ENCODE measurements at regions not wholly inside any gene's neighbourhood (a gene's known extent, or its start where the extent isn't known, plus 50 kb on each side); places are given as distances from the start of the nearest gene placed in this dataset.
"Not testable (repeated sequence)": the region's sequence is repeated elsewhere in the genome, so short reads cannot be mapped to it uniquely, and the experiment has no call there.

DNA sequence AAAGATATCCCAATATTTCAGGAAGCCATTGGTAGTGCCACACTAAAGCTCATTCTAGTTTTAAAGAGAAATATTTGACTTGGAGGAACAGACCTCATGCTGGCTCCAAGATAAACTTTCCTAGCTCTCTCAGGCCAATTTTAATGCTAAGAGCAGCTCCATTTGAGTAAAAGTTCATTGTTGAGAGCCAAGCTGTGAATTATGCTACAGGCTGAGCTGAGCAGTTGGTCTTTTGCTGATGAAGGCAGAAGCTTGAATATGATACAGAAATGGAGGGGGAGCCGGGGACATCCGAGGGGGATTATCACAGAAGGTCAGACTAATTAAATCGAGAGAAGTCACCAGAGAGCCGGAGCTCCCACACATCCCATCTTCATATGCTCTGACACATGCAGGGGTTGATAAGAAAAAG, 175.7 kb upstream of the AUTS2 start:
- Histone ChIP-seq H3K27ac (ENCODE audit: low read length) (no peak overlapping the region), H3K4me3 (ENCODE audit: low read length) (no peak overlapping the region), H3K27me3 (ENCODE audit: control insufficient read depth, insufficient read depth, low read length) (no peaks in the 10 kb centered on the region), H3K9ac (ENCODE audit: low read length) (no peak overlapping the region), H3K4me1 (ENCODE audit: control insufficient read depth, low read depth, low read length) (no peaks in the 10 kb centered on the region), H3K9me3 (ENCODE audit: control insufficient read depth, low read depth, low read length) (no peaks in the 10 kb centered on the region), H3K36me3 (ENCODE audit: control insufficient read depth, low read depth, low read length) (no peaks in the 10 kb centered on the region)

- peaks cover 10% of the 10 kb centered on the region for H3K4me1 ChIP-seq (ENCODE audit: control insufficient read depth, low read depth, low read length)
- H3K9ac ChIP-seq (ENCODE audit: low read length): no peak overlapping the region
- no peak overlapping the region for H3K27ac ChIP-seq (ENCODE audit: low read length)
- H3K4me3 ChIP-seq (ENCODE audit: low read length): no peak overlapping the region
- peaks cover 19% of the 10 kb centered on the region for H3K27me3 ChIP-seq (ENCODE audit: control insufficient read depth, insufficient read depth, low read length)
- H3K36me3 ChIP-seq (ENCODE audit: control insufficient read depth, low read depth, low read length): no peaks in the 10 kb centered on the region
- no peaks in the 10 kb centered on the region for H3K9me3 ChIP-seq (ENCODE audit: control insufficient read depth, low read depth, low read length)
These were observed 171.6 kb upstream of the AUTS2 start for GRCh38 chr7:69426705-69427104.

DNA sequence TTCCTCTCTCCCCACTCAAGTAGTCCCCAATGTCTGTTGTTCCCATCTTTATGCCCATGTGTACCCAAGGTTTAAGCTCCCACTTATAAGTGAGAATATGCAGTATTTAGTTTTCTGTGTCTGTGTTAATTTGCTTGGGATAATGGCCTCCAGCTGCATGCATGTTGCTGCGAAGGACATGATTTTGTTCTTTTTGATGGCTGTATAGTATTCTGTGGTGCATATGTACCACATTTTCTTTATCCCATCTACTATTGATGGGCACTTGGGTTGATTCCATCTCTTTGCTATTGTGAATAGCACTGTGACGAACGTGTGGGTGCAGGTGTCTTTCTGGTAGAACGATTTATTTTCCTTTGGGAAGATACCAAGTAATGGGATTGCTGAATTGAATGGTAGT, 170.2 kb upstream of the AUTS2 start:
- Histone ChIP-seq H3K27me3 (ENCODE audit: control insufficient read depth, insufficient read depth, low read length) (peaks cover 19% of the 10 kb centered on the region), H3K36me3 (ENCODE audit: control insufficient read depth, low read depth, low read length) (no peaks in the 10 kb centered on the region), H3K9ac (ENCODE audit: low read length) (no peak overlapping the region), H3K27ac (ENCODE audit: low read length) (no peak overlapping the region), H3K9me3 (ENCODE audit: control insufficient read depth, low read depth, low read length) (no peaks in the 10 kb centered on the region), H3K4me1 (ENCODE audit: control insufficient read depth, low read depth, low read length) (peaks cover 10% of the 10 kb centered on the region), H3K4me3 (ENCODE audit: low read length) (no peak overlapping the region)

DNA sequence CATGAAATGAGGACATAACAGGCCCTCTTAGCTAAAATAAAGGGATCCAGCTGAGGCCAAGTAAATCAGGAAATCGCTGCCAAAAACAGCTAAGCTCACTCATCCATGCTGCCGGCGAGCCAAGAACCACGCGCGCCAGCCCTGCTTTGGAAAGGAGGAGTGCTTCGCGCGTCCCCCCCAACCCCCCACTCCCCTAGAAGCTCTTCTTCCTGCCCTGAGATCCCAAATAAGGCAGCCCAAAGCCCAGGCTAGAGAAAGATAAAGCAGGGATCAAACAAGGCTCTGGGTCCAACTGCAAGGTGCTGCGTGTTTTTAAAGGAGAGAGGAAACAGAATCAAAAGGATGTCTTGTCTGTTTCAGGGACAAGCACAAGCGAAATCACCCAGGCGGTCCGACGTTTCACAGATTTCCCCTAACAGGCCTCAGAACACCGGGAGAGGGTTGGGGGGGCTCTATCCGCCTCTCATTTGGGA, 168.3 kb upstream of the AUTS2 start:
- peaks cover 10% of the 10 kb centered on the region for H3K4me1 ChIP-seq (ENCODE audit: control insufficient read depth, low read depth, low read length)
- peaks cover 19% of the 10 kb centered on the region for H3K27me3 ChIP-seq (ENCODE audit: control insufficient read depth, insufficient read depth, low read length)
- H3K9ac ChIP-seq (ENCODE audit: low read length): no peak overlapping the region
- no peak overlapping the region for H3K4me3 ChIP-seq (ENCODE audit: low read length)
- H3K27ac ChIP-seq (ENCODE audit: low read length): no peak overlapping the region
- H3K9me3 ChIP-seq (ENCODE audit: control insufficient read depth, low read depth, low read length): no peaks in the 10 kb centered on the region
- no peaks in the 10 kb centered on the region for H3K36me3 ChIP-seq (ENCODE audit: control insufficient read depth, low read depth, low read length)

DNA sequence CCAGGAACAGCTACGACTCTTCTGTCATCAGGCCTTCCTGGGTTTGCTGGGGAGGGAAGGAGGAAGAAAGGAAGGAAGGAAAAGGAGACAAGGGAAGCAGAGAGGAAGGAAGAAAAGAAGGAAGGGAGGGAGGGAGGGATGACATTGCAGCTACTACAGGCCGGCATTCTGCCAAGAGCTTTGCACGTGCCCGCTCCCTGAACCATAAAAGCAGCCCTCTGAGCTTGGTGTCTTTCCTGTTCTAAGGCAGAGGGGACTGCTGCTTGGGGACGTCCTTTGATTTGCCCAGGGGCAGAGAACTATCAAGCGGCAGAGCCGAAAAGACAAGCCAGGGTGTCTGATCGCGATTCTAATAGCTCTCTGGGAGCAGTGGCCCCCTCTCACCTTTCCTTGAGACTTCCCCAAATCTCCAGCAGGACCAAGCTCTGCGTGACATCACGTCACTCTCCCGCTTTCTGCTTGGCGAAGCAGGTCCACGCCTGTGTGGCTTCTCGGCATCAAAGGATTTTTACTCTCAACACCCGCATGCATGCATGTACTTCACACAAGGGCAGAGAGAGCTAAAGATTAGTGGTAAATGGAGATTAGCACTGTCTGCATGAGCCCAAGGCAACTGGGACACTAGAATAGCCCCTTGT, 167.8 kb upstream of the AUTS2 start:
- H3K9me3 ChIP-seq (ENCODE audit: control insufficient read depth, low read depth, low read length): no peaks in the 10 kb centered on the region
- H3K4me3 ChIP-seq (ENCODE audit: low read length): no peak overlapping the region
- no peaks in the 10 kb centered on the region for H3K36me3 ChIP-seq (ENCODE audit: control insufficient read depth, low read depth, low read length)
- peaks cover 10% of the 10 kb centered on the region for H3K4me1 ChIP-seq (ENCODE audit: control insufficient read depth, low read depth, low read length)
- H3K27ac ChIP-seq (ENCODE audit: low read length): no peak overlapping the region
- peaks cover 19% of the 10 kb centered on the region for H3K27me3 ChIP-seq (ENCODE audit: control insufficient read depth, insufficient read depth, low read length)
- no peak overlapping the region for H3K9ac ChIP-seq (ENCODE audit: low read length)

DNA sequence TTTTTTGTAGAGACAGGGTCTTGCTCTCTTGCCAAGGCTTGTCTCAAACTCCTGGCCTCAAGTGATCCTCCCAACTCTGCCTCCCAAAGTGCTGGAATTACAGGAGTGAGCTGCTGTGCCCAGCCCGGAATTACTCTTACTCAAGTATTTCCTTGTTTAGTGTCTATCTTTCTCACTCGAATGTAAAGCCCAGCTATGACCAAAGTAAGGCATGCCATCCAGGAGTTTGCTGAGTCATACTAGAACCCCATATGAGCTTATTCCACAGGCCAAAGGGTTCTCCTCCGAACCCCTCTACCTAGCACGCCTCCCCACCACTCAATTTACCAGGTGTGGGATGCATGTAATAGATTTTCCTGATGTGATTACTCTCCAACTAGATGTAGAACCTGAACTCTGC, 166.6 kb upstream of the AUTS2 start:
- Histone ChIP-seq H3K27me3 (ENCODE audit: control insufficient read depth, insufficient read depth, low read length) (peaks cover 19% of the 10 kb centered on the region), H3K4me1 (ENCODE audit: control insufficient read depth, low read depth, low read length) (peaks cover 10% of the 10 kb centered on the region), H3K9ac (ENCODE audit: low read length) (no peak overlapping the region), H3K36me3 (ENCODE audit: control insufficient read depth, low read depth, low read length) (no peaks in the 10 kb centered on the region), H3K9me3 (ENCODE audit: control insufficient read depth, low read depth, low read length) (no peaks in the 10 kb centered on the region), H3K4me3 (ENCODE audit: low read length) (no peak overlapping the region), H3K27ac (ENCODE audit: low read length) (no peak overlapping the region)

DNA sequence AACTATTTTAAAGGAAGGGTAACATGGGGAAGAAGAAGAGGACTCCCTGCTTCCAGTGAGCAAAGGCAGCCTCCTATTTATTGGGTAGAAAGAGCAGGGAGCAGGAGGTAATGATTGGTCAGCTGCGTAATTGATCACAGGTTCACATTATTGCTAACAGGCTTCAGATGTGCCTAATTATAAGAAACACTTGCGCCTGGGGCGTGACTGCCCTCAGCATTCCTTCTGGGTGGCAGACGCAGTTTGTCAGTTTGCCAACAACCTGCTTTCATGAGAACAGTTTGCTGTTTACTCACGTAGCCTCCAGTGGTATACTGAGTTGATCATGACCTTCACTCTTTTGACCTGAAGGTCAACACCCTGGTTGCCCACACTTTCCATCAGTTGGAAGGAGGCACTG, 166.0 kb upstream of the AUTS2 start:
- H3K9ac ChIP-seq (ENCODE audit: low read length); H3K36me3 ChIP-seq (ENCODE audit: control insufficient read depth, low read depth, low read length); H3K4me1 ChIP-seq (ENCODE audit: control insufficient read depth, low read depth, low read length); H3K27ac ChIP-seq (ENCODE audit: low read length); H3K4me3 ChIP-seq (ENCODE audit: low read length); H3K9me3 ChIP-seq (ENCODE audit: control insufficient read depth, low read depth, low read length): not testable (repeated sequence)
- H3K27me3 ChIP-seq (ENCODE audit: control insufficient read depth, insufficient read depth, low read length): peaks cover 19% of the 10 kb centered on the region

- no peak overlapping the region for H3K9ac ChIP-seq (ENCODE audit: low read length)
- no peak overlapping the region for H3K27ac ChIP-seq (ENCODE audit: low read length)
- H3K36me3 ChIP-seq (ENCODE audit: control insufficient read depth, low read depth, low read length): no peaks in the 10 kb centered on the region
- H3K27me3 ChIP-seq (ENCODE audit: control insufficient read depth, insufficient read depth, low read length): peaks cover 19% of the 10 kb centered on the region
- H3K4me3 ChIP-seq (ENCODE audit: low read length): no peak overlapping the region
- H3K9me3 ChIP-seq (ENCODE audit: control insufficient read depth, low read depth, low read length): no peaks in the 10 kb centered on the region
- H3K4me1 ChIP-seq (ENCODE audit: control insufficient read depth, low read depth, low read length): peaks cover 10% of the 10 kb centered on the region
These were observed 165.2 kb upstream of the AUTS2 start for GRCh38 chr7:69433081-69433480.

DNA sequence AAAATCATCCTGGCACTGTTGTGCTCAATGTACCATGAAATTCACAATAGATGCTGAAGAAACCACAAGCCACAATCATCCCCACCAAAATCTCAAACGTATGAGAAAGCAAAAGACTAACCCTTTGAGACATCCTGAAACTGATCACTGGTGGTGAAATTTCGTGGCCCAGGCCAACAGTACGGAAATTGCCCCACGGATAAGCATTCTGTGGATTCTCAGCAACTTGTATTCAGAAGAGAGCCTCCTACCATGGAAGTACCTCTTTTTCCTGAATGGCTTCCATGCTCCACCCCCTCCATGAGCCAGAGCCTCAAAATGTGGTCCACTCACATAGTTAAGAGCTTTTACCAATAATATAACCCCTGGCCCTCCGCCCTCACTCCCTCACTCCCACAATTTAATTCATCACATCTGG, 163.9 kb upstream of the AUTS2 start:
- Histone ChIP-seq H3K27ac (ENCODE audit: low read length) (no peak overlapping the region), H3K9ac (ENCODE audit: low read length) (no peak overlapping the region), H3K36me3 (ENCODE audit: control insufficient read depth, low read depth, low read length) (no peaks in the 10 kb centered on the region), H3K9me3 (ENCODE audit: control insufficient read depth, low read depth, low read length) (no peaks in the 10 kb centered on the region), H3K27me3 (ENCODE audit: control insufficient read depth, insufficient read depth, low read length) (peaks cover 16% of the 10 kb centered on the region), H3K4me1 (ENCODE audit: control insufficient read depth, low read depth, low read length) (peaks cover 10% of the 10 kb centered on the region), H3K4me3 (ENCODE audit: low read length) (no peak overlapping the region)

DNA sequence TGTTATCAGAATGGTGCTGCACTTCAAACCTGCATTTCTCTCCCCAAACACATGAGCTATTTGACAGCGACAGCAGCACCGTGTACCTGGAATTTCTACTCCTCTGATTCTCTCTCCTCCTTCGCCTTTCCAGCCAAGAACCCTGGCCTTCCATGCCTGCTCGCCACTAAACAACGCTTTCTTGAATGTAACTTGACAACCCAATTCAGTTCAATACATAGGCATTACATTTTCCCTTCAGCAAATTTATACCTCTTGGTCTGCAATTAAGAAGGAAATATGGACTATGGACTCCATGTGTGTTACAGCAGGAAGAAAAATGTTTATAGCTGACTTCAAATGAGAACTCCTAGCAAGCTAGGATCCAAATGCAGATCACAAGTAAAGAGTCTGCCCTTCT, 162.6 kb upstream of the AUTS2 start:
- H3K27ac ChIP-seq (ENCODE audit: low read length): no peak overlapping the region

GRCh38 chr7:69436946-69437345, 161.3 kb upstream of the AUTS2 start:
- no peak overlapping the region for H3K4me3 ChIP-seq (ENCODE audit: low read length)
- H3K36me3 ChIP-seq (ENCODE audit: control insufficient read depth, low read depth, low read length): no peaks in the 10 kb centered on the region
- no peaks in the 10 kb centered on the region for H3K27me3 ChIP-seq (ENCODE audit: control insufficient read depth, insufficient read depth, low read length)
- no peak overlapping the region for H3K9ac ChIP-seq (ENCODE audit: low read length)
- H3K4me1 ChIP-seq (ENCODE audit: control insufficient read depth, low read depth, low read length): no peaks in the 10 kb centered on the region
- H3K27ac ChIP-seq (ENCODE audit: low read length): no peak overlapping the region
- H3K9me3 ChIP-seq (ENCODE audit: control insufficient read depth, low read depth, low read length): no peaks in the 10 kb centered on the region

More for the DNA sequence above, 162.6 kb upstream of the AUTS2 start:
- Histone ChIP-seq H3K36me3 (ENCODE audit: control insufficient read depth, low read depth, low read length) (no peaks in the 10 kb centered on the region), H3K9me3 (ENCODE audit: control insufficient read depth, low read depth, low read length) (no peaks in the 10 kb centered on the region), H3K27me3 (ENCODE audit: control insufficient read depth, insufficient read depth, low read length) (peaks cover 3% of the 10 kb centered on the region), H3K4me3 (ENCODE audit: low read length) (no peak overlapping the region), H3K9ac (ENCODE audit: low read length) (no peak overlapping the region), H3K4me1 (ENCODE audit: control insufficient read depth, low read depth, low read length) (peaks cover under 1% of the 10 kb centered on the region)

DNA sequence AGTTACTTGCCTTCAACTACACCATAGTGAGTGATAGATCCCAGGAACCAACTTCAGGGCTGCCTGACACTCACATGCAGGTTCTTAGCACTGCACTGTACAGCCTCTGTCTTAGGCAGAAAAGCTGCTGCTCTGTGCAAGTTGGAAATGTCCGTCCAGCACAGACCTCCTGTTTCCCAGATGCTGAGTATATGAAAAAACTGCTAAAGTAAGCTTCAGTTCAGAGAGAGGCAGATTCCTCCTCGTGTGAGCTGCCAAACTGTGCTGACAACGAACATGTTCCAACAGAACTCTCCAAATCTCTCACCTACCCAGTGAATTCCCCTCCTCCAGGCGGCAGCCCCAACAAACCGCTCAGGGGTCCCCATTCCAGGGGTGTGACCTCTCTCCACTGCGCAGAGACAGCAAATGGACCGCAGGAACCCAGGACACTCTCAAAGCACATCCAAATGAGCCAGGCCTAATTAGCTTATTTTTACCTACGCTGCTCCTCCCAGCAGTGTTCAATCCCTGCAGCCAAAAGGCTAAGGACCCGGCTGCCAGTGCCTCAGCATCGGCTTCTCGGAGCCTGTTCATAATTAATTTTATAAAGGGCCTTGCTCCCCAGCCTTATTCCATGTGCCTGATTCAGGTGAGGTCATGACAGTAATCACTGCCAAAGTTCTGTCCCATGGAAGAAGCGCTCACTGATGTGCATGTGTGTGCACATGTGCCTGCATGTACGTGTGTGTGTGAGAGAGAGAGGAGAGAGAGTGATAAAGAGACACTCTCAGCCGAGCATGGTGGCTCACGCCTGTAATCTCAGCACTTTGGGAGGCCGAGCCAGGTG, 159.5 kb upstream of the AUTS2 start:
- no peak overlapping the region for H3K9ac ChIP-seq (ENCODE audit: low read length)
- no peak overlapping the region for H3K4me3 ChIP-seq (ENCODE audit: low read length)
- no peaks in the 10 kb centered on the region for H3K4me1 ChIP-seq (ENCODE audit: control insufficient read depth, low read depth, low read length)
- no peaks in the 10 kb centered on the region for H3K27me3 ChIP-seq (ENCODE audit: control insufficient read depth, insufficient read depth, low read length)
- H3K36me3 ChIP-seq (ENCODE audit: control insufficient read depth, low read depth, low read length): no peaks in the 10 kb centered on the region
- H3K27ac ChIP-seq (ENCODE audit: low read length): no peak overlapping the region
- H3K9me3 ChIP-seq (ENCODE audit: control insufficient read depth, low read depth, low read length): no peaks in the 10 kb centered on the region
